ENCODE measurements at regions not wholly inside any gene's neighbourhood (a gene's known extent, or its start where the extent isn't known, plus 50 kb on each side); places are given as distances from the start of the nearest gene placed in this dataset.

GRCh38 chr1:164504749-164505148 lies 54.2 kb upstream of the PBX1 start:
- TF ChIP-seq, protein P1, sequence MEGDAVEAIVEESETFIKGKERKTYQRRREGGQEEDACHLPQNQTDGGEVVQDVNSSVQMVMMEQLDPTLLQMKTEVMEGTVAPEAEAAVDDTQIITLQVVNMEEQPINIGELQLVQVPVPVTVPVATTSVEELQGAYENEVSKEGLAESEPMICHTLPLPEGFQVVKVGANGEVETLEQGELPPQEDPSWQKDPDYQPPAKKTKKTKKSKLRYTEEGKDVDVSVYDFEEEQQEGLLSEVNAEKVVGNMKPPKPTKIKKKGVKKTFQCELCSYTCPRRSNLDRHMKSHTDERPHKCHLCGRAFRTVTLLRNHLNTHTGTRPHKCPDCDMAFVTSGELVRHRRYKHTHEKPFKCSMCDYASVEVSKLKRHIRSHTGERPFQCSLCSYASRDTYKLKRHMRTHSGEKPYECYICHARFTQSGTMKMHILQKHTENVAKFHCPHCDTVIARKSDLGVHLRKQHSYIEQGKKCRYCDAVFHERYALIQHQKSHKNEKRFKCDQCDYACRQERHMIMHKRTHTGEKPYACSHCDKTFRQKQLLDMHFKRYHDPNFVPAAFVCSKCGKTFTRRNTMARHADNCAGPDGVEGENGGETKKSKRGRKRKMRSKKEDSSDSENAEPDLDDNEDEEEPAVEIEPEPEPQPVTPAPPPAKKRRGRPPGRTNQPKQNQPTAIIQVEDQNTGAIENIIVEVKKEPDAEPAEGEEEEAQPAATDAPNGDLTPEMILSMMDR (IDR thresholded peaks at IDR 0.05) = no peak
- TF ChIP-seq POLR2A (IDR thresholded peaks at IDR 0.05) = no peak
